ENCODE measurements at regions not wholly inside any gene's neighbourhood (a gene's known extent, or its start where the extent isn't known, plus 50 kb on each side); places are given as distances from the start of the nearest gene placed in this dataset.

DNA sequence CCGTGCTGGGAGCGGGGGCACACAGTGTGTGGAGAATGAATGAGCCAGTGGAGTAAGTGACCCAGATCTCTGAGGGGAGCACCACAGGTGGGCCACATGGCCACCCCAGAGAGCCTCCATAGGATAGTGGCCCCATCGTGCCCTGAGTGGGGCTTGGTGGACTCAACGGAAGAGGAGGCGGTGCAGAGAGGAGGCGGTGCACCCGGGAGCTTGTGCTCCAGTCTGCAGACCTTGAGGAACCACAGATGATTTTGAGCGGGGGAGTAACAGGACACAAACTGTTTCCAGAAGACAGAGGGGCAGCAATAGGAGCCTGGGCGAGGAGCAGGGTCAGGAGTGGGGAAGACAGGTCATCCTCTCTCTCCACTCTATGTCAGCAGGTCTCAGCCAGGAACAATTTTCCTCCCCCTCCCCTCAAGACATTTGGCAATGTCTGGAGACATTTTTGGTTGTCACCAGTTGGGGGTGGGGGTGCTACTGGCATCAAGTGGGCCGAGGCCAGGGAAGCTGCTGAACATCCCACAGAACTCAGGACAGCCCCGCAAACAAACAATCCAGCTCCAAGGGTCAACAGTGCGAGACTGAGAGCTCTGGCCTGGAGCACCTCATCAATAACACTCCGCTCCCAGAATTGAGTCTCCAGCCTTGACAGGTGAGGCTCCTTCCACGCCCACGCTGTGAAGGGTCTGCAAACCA, 182.2 kb downstream of the USP12 start:
- DNase-seq = no peak

GRCh38 chr13:26988059-26988769, 183.4 kb downstream of the USP12 start:
- no peak for DNase-seq

GRCh38 chr13:26987486-26988013, 184.1 kb downstream of the USP12 start:
- DNase-seq = no peak

DNA sequence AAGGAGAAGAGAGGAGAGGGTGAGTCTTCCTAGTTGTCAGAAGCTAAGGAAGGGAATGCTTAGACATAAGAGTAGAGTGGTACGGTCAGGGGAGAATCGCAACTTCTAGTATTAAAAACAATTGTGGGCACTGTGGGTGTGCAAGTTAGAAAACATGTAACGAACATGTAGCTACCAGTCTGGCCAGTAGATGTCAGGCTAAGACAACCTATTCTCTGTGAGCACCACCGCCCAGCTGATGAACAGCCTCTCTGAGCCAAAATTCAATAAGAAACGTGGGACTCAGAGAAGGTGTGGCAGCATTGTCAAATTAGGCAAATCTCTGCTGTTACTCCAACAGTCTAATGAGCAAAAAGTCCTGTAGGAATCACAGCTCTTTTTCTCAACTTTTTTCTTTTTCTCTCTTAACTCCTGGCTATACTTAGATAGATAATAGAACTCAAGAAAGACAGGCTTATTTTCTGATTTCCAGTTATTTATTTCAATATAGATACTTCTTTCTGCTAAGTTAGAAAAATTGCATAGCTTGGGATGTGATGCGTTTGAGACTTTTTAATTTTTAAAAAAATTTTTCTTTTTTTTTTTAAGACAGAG, 186.2 kb downstream of the USP12 start:
- no peak for DNase-seq

DNA sequence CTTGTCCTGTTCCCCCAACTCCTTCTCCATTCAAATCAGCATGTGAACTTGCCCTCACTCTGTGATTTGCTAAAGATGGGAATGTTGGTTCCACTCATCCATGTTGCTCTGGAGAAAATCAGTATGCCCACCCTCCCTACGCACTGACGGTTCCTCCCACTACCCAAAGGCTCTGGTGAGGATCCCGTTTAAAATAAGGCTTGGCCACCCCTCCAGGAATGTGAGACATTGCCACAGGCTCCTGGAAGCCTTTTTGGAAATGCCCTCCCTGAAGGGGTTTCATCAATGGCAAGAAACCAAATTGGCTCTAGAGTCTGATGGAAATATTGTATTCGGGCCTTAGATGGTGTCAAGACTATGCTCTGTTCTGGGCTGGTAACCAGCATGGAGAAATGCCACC, 187.3 kb downstream of the USP12 start:
- DNase-seq = no peak

- no peak for DNase-seq
Measured at GRCh38 chr13:26983543-26984320, 187.9 kb downstream of the USP12 start.

DNA sequence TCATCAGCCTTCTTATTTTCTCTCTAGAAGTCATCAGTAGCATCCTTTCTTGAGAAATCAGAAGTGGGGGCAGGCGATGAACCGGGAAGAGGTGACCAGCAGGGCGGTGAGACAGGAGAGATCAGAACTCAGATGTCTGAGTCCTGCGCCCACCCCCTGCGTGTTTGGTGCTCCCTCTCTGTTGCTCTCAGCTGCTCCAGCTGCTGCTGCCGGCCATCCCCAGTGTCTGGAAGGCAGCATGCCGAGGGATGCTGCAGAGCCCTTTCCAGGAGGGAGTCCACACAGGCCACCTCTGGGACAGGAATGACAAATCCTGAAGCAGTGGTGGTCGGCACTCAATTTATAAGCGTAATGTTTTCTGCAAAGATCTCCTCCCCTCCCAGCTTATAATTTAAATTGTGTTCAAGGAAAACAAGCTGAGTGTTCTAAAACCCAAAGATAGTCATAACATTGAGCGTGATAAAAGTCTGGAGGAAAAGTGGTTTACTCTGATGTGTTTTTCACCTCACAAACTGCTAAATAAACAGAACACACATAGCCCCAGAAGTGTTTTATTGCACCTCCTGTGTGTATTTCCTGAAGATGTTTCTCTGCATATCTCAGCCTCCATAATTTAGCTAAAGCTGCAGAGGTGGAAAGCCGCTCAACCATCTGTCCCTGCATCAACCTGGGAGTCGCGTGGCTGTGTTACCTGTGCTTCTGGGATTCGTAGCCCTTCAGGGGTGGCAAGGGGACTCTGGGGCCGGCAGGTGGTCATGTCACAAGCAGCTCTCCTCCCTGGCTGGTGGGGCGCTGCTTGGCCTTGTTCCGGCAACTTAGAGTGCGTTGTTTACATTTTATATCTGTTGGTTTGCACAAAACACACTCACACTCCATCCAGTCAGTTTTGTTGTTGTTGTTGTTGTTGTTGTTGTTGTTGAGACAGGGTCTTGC, 191.2 kb downstream of the USP12 start:
- DNase-seq = no peak

- no peak for DNase-seq
Measured at GRCh38 chr13:26979334-26979733, 192.3 kb downstream of the USP12 start.

- no peak for DNase-seq
Measured at GRCh38 chr13:26978081-26978860, 193.3 kb downstream of the USP12 start.

- no peak for DNase-seq
Measured at GRCh38 chr13:26977541-26977940, 194.1 kb downstream of the USP12 start.

- DNase-seq = no peak
Measured at GRCh38 chr13:26976313-26976712, 195.3 kb downstream of the USP12 start.

DNA sequence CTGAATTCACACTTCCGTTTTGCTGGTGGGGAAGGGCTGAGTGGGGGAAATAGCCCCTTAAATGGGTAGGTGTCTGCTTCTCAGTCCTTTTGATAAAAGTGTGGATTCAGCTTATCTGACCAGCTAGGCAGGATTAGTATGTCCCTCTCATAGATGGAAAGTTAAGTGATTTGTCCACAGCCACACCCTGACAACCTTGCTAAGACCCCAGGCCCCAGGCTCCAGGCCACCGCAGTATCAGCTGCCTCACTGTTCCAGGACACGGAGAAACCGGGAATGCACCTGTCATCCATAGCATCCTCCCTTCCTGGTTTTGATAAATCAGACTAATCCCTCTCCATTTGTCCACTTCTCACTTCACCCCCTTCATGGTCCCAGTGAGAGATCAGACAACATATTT, 197.7 kb downstream of the USP12 start:
- no peak for DNase-seq

DNA sequence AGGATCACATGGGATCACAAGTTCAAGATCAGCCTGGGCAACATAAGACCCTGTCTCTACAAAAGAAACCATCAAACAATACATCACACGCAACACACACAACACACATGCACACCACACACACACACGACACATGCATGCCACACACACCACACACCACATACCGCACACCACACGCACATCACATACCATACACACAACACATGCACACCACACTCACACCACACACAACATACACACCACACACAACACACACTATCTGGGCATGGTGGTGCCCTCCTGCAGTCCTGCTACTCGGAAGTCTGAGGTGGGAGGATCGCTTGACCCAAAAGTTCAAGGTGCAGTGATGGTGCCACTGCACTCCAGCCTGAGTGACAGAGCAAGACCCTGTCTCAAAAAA, 198.3 kb downstream of the USP12 start:
- DNase-seq = no peak

DNA sequence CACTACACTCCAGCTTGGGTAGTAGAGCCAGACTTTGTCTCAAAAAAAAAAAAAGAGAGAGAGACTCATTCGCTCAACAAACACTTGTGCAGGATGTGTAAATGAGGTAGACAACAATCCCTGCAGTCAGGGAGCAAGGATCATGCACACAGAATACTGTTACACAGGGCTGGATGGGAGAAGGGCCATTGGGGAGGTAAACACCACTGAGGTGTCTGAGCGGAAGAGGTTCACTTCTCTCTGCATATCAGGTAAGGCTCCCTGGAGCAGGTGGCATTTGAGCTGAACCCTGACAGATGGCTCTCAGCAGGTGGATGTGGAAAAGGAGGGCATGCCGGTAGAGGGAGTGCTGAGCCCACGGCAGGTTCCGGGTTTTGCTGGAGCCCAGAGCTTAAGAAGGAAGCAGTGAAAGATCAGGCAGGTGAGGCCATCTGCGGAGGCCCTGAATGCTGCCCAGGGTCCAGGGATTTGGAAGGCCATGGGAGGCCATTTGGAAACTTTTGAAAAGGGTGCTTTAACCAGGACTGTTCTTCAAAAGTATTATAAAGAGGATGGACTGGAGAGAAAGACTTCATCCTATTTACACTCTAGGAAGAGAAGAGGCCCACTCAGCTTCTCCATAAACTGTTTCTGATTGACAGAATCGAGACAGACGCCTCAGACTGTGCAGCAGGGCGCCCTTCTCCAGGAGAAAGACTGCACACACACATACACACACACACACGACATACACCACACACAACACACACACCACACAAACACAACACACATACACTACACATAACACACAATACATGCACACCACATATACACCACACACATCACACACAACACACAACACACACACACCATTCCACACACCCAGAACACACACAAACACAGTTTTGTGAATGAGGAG, 199.4 kb downstream of the USP12 start:
- peak; percentile 12 for DNase-seq

GRCh38 chr13:26968431-26969341, 202.9 kb downstream of the USP12 start:
- no peak for DNase-seq

DNA sequence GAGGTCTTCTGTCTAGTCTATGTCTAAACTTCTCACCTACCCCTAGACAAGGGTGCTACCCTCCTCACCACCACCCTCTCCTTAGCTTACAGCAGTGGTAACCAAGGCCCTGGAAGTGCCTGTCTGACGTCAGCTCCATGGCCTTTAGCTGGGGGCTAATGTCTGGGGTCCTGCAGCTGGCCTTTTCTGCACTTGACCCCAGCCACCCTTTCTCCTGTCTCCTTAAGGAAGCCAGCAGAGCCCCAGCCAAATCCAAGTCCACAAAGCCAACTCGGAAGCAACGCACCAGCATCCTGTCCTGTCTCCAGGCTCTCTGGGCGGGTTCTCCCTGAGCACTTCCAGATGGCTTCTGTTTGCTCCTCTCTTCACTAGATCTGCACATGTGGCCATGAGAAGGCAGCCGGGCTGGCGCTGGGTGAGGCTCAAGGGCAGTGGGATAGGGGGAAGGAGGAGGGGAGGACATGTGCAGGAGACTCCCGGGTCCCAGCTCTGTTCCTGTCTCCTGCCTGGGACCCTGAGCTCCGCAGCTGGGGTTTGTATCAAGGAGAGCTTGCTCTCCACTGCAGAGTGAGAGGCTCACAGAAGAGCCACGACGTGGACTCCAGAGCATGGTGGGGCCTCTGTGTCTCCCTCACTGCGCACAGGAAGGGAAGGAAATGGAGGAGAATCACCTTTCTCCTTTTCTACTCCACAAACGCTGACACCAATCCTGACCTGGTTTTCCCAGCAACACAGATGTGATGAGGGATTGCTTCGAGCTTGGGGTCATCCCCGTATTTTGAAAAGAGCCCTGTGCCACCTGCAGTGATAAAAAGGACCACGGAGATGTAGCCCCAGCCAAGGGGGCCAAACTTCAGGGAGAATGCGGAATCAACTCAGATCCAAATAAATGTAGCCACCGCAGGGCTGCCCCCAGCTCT, 204.2 kb downstream of the USP12 start:
- DNase-seq = no peak

DNA sequence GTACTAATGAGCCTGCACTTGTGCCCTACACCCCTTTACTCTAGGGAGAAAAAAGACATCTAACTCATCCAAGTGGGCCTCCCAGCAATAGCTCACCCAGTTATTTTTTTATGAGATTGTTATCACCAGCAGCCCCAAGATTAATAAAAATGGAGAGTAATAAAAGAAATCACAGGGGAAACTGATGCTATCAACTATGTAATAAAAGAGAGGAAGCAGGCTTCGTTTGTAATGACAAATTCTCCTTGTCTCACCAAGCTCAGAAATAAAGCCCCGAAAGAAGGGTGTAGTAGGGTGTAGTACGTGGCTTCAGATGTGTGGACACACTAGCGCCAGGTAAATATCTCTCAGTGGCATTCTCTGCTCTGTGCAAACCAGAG, 204.9 kb downstream of the USP12 start:
- DNase-seq = no peak
